Rectal smooth muscle tissue (tissue), 1 donor: ENCODE measurements at regions not wholly inside any gene's neighbourhood (a gene's known extent, or its start where the extent isn't known, plus 50 kb on each side); places are given as distances from the start of the nearest gene placed in this dataset.

Experiments used
- H3K27ac ChIP-seq: one replicate; pipeline ENCODE4 v1.7.0; 2013; ENCODE audit warnings: low read depth, low read length, inconsistent platforms
- H3K27me3 ChIP-seq: one replicate; pipeline ENCODE4 v1.7.0; 2013; ENCODE audit warnings: low read length; ENCODE audit not compliant: control insufficient read depth, insufficient read depth
- H3K36me3 ChIP-seq: one replicate; pipeline ENCODE4 v1.7.0; 2013; ENCODE audit warnings: low read length; ENCODE audit not compliant: control insufficient read depth, insufficient read depth
- H3K4me1 ChIP-seq: one replicate; pipeline ENCODE4 v1.7.0; 2013; ENCODE audit warnings: low read length; ENCODE audit not compliant: control insufficient read depth, insufficient read depth
- H3K4me3 ChIP-seq: one replicate; pipeline ENCODE4 v1.7.0; 2013; ENCODE audit warnings: low read length
- H3K9ac ChIP-seq: one replicate; pipeline ENCODE4 v1.7.0; 2013; ENCODE audit warnings: low read length

GRCh38 chr1:96309783-96310182, 411.8 kb upstream of the PTBP2 start:
- H3K4me3 ChIP-seq = no peak overlapping the region
- H3K4me1 ChIP-seq = no peaks in the 10 kb centered on the region
- H3K27ac ChIP-seq = no peak overlapping the region
- H3K36me3 ChIP-seq = no peaks in the 10 kb centered on the region
- H3K27me3 ChIP-seq = no peaks in the 10 kb centered on the region
- H3K9ac ChIP-seq = no peak overlapping the region

- Histone ChIP-seq H3K27me3 (no peaks in the 10 kb centered on the region), H3K4me1 (no peaks in the 10 kb centered on the region), H3K27ac (no peak overlapping the region), H3K9ac (no peak overlapping the region), H3K36me3 (no peaks in the 10 kb centered on the region), H3K4me3 (no peak overlapping the region)
Measured at GRCh38 chr1:96313216-96313615, 408.4 kb upstream of the PTBP2 start.

GRCh38 chr1:96329121-96329520, 392.5 kb upstream of the PTBP2 start:
- Histone ChIP-seq H3K36me3 (no peaks in the 10 kb centered on the region), H3K9ac (no peak overlapping the region), H3K4me3 (no peak overlapping the region), H3K27ac (no peak overlapping the region), H3K4me1 (no peaks in the 10 kb centered on the region), H3K27me3 (no peaks in the 10 kb centered on the region)

- Histone ChIP-seq H3K36me3 (no peaks in the 10 kb centered on the region), H3K4me3 (no peak overlapping the region), H3K27me3 (no peaks in the 10 kb centered on the region), H3K9ac (no peak overlapping the region), H3K4me1 (no peaks in the 10 kb centered on the region), H3K27ac (no peak overlapping the region)
Measured at GRCh38 chr1:96331596-96331995, 390.0 kb upstream of the PTBP2 start.

- no peak overlapping the region for H3K4me3 ChIP-seq
- H3K9ac ChIP-seq = no peak overlapping the region
- no peaks in the 10 kb centered on the region for H3K36me3 ChIP-seq
- H3K27ac ChIP-seq = no peak overlapping the region
- H3K27me3 ChIP-seq = no peaks in the 10 kb centered on the region
- H3K4me1 ChIP-seq = no peaks in the 10 kb centered on the region
Measured at GRCh38 chr1:96333522-96334235, 387.9 kb upstream of the PTBP2 start.

- Histone ChIP-seq H3K27me3 (no peaks in the 10 kb centered on the region), H3K4me3 (no peak overlapping the region), H3K4me1 (no peaks in the 10 kb centered on the region), H3K27ac (no peak overlapping the region), H3K9ac (no peak overlapping the region), H3K36me3 (no peaks in the 10 kb centered on the region)
Measured at GRCh38 chr1:96334236-96334557, 387.4 kb upstream of the PTBP2 start.

- H3K4me1 ChIP-seq = no peaks in the 10 kb centered on the region
- no peak overlapping the region for H3K27ac ChIP-seq
- no peak overlapping the region for H3K4me3 ChIP-seq
- no peaks in the 10 kb centered on the region for H3K27me3 ChIP-seq
- H3K9ac ChIP-seq = no peak overlapping the region
- H3K36me3 ChIP-seq = no peaks in the 10 kb centered on the region
Measured at GRCh38 chr1:96338622-96339021, 383.0 kb upstream of the PTBP2 start.

GRCh38 chr1:96340686-96341085, 380.9 kb upstream of the PTBP2 start:
- Histone ChIP-seq H3K27ac (no peak overlapping the region), H3K9ac (no peak overlapping the region), H3K27me3 (no peaks in the 10 kb centered on the region), H3K36me3 (no peaks in the 10 kb centered on the region), H3K4me3 (no peak overlapping the region), H3K4me1 (no peaks in the 10 kb centered on the region)

GRCh38 chr1:96346719-96347118, 374.9 kb upstream of the PTBP2 start:
- Histone ChIP-seq H3K9ac (no peak overlapping the region), H3K27me3 (no peaks in the 10 kb centered on the region), H3K36me3 (no peaks in the 10 kb centered on the region), H3K27ac (no peak overlapping the region), H3K4me1 (no peaks in the 10 kb centered on the region), H3K4me3 (no peak overlapping the region)

GRCh38 chr1:96349896-96350295, 371.7 kb upstream of the PTBP2 start:
- H3K27ac ChIP-seq = no peak overlapping the region

GRCh38 chr1:96352733-96353132, 368.9 kb upstream of the PTBP2 start:
- H3K9ac ChIP-seq = no peak overlapping the region
- no peaks in the 10 kb centered on the region for H3K27me3 ChIP-seq
- H3K4me3 ChIP-seq = no peak overlapping the region
- H3K36me3 ChIP-seq = no peaks in the 10 kb centered on the region
- no peaks in the 10 kb centered on the region for H3K4me1 ChIP-seq
- no peak overlapping the region for H3K27ac ChIP-seq

More at GRCh38 chr1:96349896-96350295, 371.7 kb upstream of the PTBP2 start:
- Histone ChIP-seq H3K27me3 (no peaks in the 10 kb centered on the region), H3K4me3 (no peak overlapping the region), H3K36me3 (no peaks in the 10 kb centered on the region), H3K9ac (no peak overlapping the region), H3K4me1 (no peaks in the 10 kb centered on the region)

GRCh38 chr1:96355521-96355920, 366.1 kb upstream of the PTBP2 start:
- no peak overlapping the region for H3K9ac ChIP-seq
- no peaks in the 10 kb centered on the region for H3K27me3 ChIP-seq
- no peaks in the 10 kb centered on the region for H3K4me1 ChIP-seq
- H3K36me3 ChIP-seq = no peaks in the 10 kb centered on the region
- no peak overlapping the region for H3K4me3 ChIP-seq
- no peak overlapping the region for H3K27ac ChIP-seq

GRCh38 chr1:96355961-96356360, 365.6 kb upstream of the PTBP2 start:
- no peaks in the 10 kb centered on the region for H3K4me1 ChIP-seq
- no peak overlapping the region for H3K27ac ChIP-seq
- H3K36me3 ChIP-seq = no peaks in the 10 kb centered on the region
- no peak overlapping the region for H3K9ac ChIP-seq
- H3K4me3 ChIP-seq = no peak overlapping the region
- H3K27me3 ChIP-seq = no peaks in the 10 kb centered on the region
